Heart left ventricle (tissue), 16 donors: ENCODE measurements at regions not wholly inside any gene's neighbourhood (a gene's known extent, or its start where the extent isn't known, plus 50 kb on each side); places are given as distances from the start of the nearest gene placed in this dataset.
A peak's percentile ranks its signal among the peaks of the same experiment; 100 is the strongest.

Source experiments
- ATAC-seq, 4 donors: fragments of 200-7000 bp; cut with Tn5 transposase; one replicate each; pipeline ENCODE4 v1.9.1; 2020 to 2022; ENCODE audit warnings: moderate library complexity in 4 of 4, mild to moderate bottlenecking in 3 of 4, moderate number of reproducible peaks in 1 of 4
- DNase-seq, 5 donors: peaks; one replicate each; pipeline ENCODE4 v3.0.0-alpha.2; 2020
- H3K27ac ChIP-seq, 12 donors: fragments of 200-600 bp; sonication (generic) in 4 of 12; one replicate each; pipeline versions ENCODE4 v1.5.0 to v1.8.0; 2016 to 2022; ENCODE audit warnings: mild to moderate bottlenecking in 2 of 12
- H3K27me3 ChIP-seq, 9 donors: fragments of 200-600 bp; sonication (generic) in 2 of 9; one replicate each; pipeline versions ENCODE4 v1.5.1 to v1.8.0; 2016 to 2022; ENCODE audit warnings: mild to moderate bottlenecking in 3 of 9
- H3K36me3 ChIP-seq, 9 donors: fragments of 200-600 bp; sonication (generic) in 2 of 9; one replicate each; pipeline versions ENCODE4 v1.5.0 to v1.8.0; 2018 to 2022; ENCODE audit warnings: mild to moderate bottlenecking in 2 of 9
- H3K4me1 ChIP-seq, 12 donors: fragments of 200-600 bp; sonication (generic) in 4 of 12; one replicate each; pipeline versions ENCODE4 v1.5.0 to v1.8.0; 2016 to 2022; ENCODE audit warnings: mild to moderate bottlenecking in 3 of 12
- H3K4me3 ChIP-seq, 12 donors: fragments of 200-600 bp; sonication (generic) in 4 of 12; one replicate each; pipeline versions ENCODE4 v1.5.0 to v1.8.0; 2017 to 2022; ENCODE audit warnings: mild to moderate bottlenecking in 9 of 12, moderate library complexity in 4 of 12
- H3K9me3 ChIP-seq, 12 donors: fragments of 200-600 bp; sonication (generic) in 4 of 12; one replicate each; pipeline versions ENCODE4 v1.5.0 to v1.8.0; 2016 to 2022; ENCODE audit warnings: mild to moderate bottlenecking in 1 of 12
- CTCF ChIP-seq, 12 donors: fragments of 200-600 bp; sonication (generic) in 4 of 12; IDR thresholded peaks; one replicate each; pipeline versions ENCODE4 v1.5.0 to v1.8.0; 2018 to 2022; ENCODE audit warnings: antibody characterized with exemption in 12 of 12, mild to moderate bottlenecking in 5 of 12
- POLR2A ChIP-seq, 2 donors: fragments of 450-650 bp; IDR thresholded peaks; one replicate each; pipeline ENCODE4 v1.6.1; 2017; ENCODE audit warnings: antibody characterized with exemption in 2 of 2, mild to moderate bottlenecking in 2 of 2, moderate library complexity in 2 of 2
- WGBS, 4 donors: extraction: QIAGEN DNeasy Blood & Tissue Kit in 2 of 4; methylation state at CpG; one replicate each; pipeline versions ENCODE4 v1.1.5 to v1.1.7; 2013 to 2018; 5-methylcytosine and 5-hydroxymethylcytosine counted together
- intact Hi-C, 10 donors: fragments of 100-400 bp; cut with DNase I; formaldehyde crosslinking; loops; one replicate each; pipeline versions ENCODE4 v1.11.1 to v1.14.2; 2022
- donor health status: ischemic (EF 13 %, LVEDD 7.1; RV severe dilation, severe dysfunction).
- donor health status: healthy with polysubstance abuse.
- donor health status: DM: no; HTN: yes; CAD: no.
- donor health status: DM: no; HTN: no; CAD: no.
- donor health status: ischemic (EF 25% LVEDD 6.9; RV normal size, moderate dysfunction).
- donor health status: ischemic (EF 25% LVEDD 5.7; RV mildly dilated, moderate dysfunction).
- donor health status: healthy.
- donor health status: DM: yes; HTN: yes; CAD: no.
- donor health status: ischemic (EF 35%, LVEDD 5.7; RV mildly dilated, moderate dysfunction).
- donor health status: nonischemic (EF 11% LVEDD 7.7; RV severe dilation, severe dysfunction).
- donor health status: DM: yes; HTN: yes; CAD: no.
- donor health status: PGD.
- donor health status: ischemic (EF 29% LVEDD 5.4; RV normal size, mild dysfunction).
- donor health status: nonischemic (EF 23%, LVEDD 6.1; RV moderate dilation, normal function).

- TF ChIP-seq POLR2A (IDR thresholded peaks at IDR 0.05) (no peak), CTCF (IDR thresholded peaks at IDR 0.05) (no peak)
- ATAC-seq (no peak), DNase-seq (no peak)
- intact Hi-C loops = no loop called here
- Histone ChIP-seq H3K9me3 (peaks cover 0 to 24% (median 0%) of the 10 kb centered on the region in 12 donors), H3K27me3 (no peaks in the 10 kb centered on the region), H3K27ac (no peak overlapping the region), H3K4me3 (no peak overlapping the region), H3K4me1 (no peaks in the 10 kb centered on the region), H3K36me3 (no peaks in the 10 kb centered on the region)
- WGBS, 4 donors = 69 to 77% (median 75%) methylated on average over 2 of the region's 2 CpGs
These were observed 322.8 kb downstream of the SPATA17 start for GRCh38 chr1:217953922-217954321.

GRCh38 chr1:217955723-217956122, 324.6 kb downstream of the SPATA17 start:
- DNase-seq (no peak), ATAC-seq (no peak)
- Histone ChIP-seq H3K27me3 (no peaks in the 10 kb centered on the region), H3K4me3 (no peak overlapping the region), H3K27ac (no peak overlapping the region), H3K4me1 (no peaks in the 10 kb centered on the region), H3K9me3 (peaks cover 0 to 26% (median 0%) of the 10 kb centered on the region in 12 donors), H3K36me3 (no peaks in the 10 kb centered on the region)
- no peak for TF ChIP-seq CTCF (IDR thresholded peaks at IDR 0.05)
- no peak for TF ChIP-seq POLR2A (IDR thresholded peaks at IDR 0.05)
- intact Hi-C loops = no loop called here

- TF ChIP-seq CTCF (IDR thresholded peaks at IDR 0.05) = no peak
- WGBS, 4 donors = 68 to 81% (median 70%) methylated on average over 8 of the region's 8 CpGs
These were observed 319.8 kb upstream of the RRP15 start for GRCh38 chr1:217965156-217965786.

GRCh38 chr1:217968085-217968484, 317.0 kb upstream of the RRP15 start:
- H3K4me1 ChIP-seq = no peaks in the 10 kb centered on the region
- H3K4me3 ChIP-seq = no peak overlapping the region
- peaks cover 0 to 23% (median 6%) of the 10 kb centered on the region in 12 donors for H3K9me3 ChIP-seq
- intact Hi-C loops = no loop called here
- 82 to 93% (median 84%) methylated on average over 6 to 7 of the region's 7 CpGs for WGBS, 4 donors
- no peaks in the 10 kb centered on the region for H3K27me3 ChIP-seq
- DNase-seq (no peak), ATAC-seq (peak in 1 of 4 donors; percentile 24)
- TF ChIP-seq POLR2A (IDR thresholded peaks at IDR 0.05) = no peak
- TF ChIP-seq CTCF (IDR thresholded peaks at IDR 0.05) = no peak
- H3K36me3 ChIP-seq = no peaks in the 10 kb centered on the region
- no peak overlapping the region for H3K27ac ChIP-seq

More at GRCh38 chr1:217965156-217965786, 319.8 kb upstream of the RRP15 start:
- H3K9me3 ChIP-seq = peaks cover 0 to 18% (median 6%) of the 10 kb centered on the region in 12 donors
- DNase-seq (peak in 1 of 5 donors; percentile 29), ATAC-seq (no peak)
- no peaks in the 10 kb centered on the region for H3K4me1 ChIP-seq
- no peaks in the 10 kb centered on the region for H3K27me3 ChIP-seq
- H3K4me3 ChIP-seq = no peak overlapping the region
- H3K36me3 ChIP-seq = no peaks in the 10 kb centered on the region
- intact Hi-C loops = no loop called here
- H3K27ac ChIP-seq = no peak overlapping the region
